CD8-positive, alpha-beta memory T cell (primary cell): ENCODE measurements at regions not wholly inside any gene's neighbourhood (a gene's known extent, or its start where the extent isn't known, plus 50 kb on each side); places are given as distances from the start of the nearest gene placed in this dataset.
"Not testable (repeated sequence)": the region's sequence is repeated elsewhere in the genome, so short reads cannot be mapped to it uniquely, and the experiment has no call there.

ENCODE experiments used
- CTCF ChIA-PET: fragments of 350-600 bp; sonication (Branson Sonifier 250); formaldehyde crosslinking; loops from one replicate; lab custom pipeline; 2021; ENCODE audit warnings: antibody characterized with exemption; lab: Charles Lee
- POLR2A ChIA-PET: fragments of 350-600 bp; sonication (Branson Sonifier 250); formaldehyde crosslinking; loops from one replicate; lab custom pipeline; 2021; ENCODE audit warnings: antibody characterized with exemption; lab: Charles Lee
- DNase-seq, 5 donors: peaks; one replicate each; pipeline versions ENCODE4 v3.0.0 to v3.0.0-alpha.2; 2020 to 2022; ENCODE audit warnings: mixed read lengths in 1 of 5
- H3K27ac ChIP-seq: one replicate; pipeline ENCODE4 v1.7.0; 2013; ENCODE audit warnings: low read depth, mild to moderate bottlenecking, low read length, moderate library complexity
- H3K27me3 ChIP-seq: 2 replicates; pipeline ENCODE4 v1.7.0; 2013; ENCODE audit warnings: low read length, mild to moderate bottlenecking; ENCODE audit not compliant: insufficient read depth, poor library complexity, severe bottlenecking
- H3K36me3 ChIP-seq: 2 replicates; pipeline ENCODE4 v1.7.0; 2013; ENCODE audit warnings: mild to moderate bottlenecking, low read length, moderate library complexity; ENCODE audit not compliant: insufficient read depth
- H3K4me1 ChIP-seq: 2 replicates; pipeline ENCODE4 v1.7.0; 2013; ENCODE audit warnings: mild to moderate bottlenecking, low read length, moderate library complexity; ENCODE audit not compliant: insufficient read depth
- H3K4me3 ChIP-seq: 2 replicates; pipeline ENCODE4 v1.7.0; 2013; ENCODE audit warnings: mild to moderate bottlenecking, low read length
- H3K9me3 ChIP-seq: 2 replicates; pipeline ENCODE4 v1.7.0; 2013; ENCODE audit warnings: mild to moderate bottlenecking, low read length
- H3K27ac Mint-ChIP-seq, 8 donors: one replicate each; pipeline ENCODE4 v1.8.0; 2020 to 2021; ENCODE audit warnings: mixed read lengths in 8 of 8, mild to moderate bottlenecking in 6 of 8, inconsistent platforms in 3 of 8, moderate library complexity in 3 of 8
- H3K27me3 Mint-ChIP-seq, 2 donors: one replicate each; pipeline ENCODE4 v1.8.0; 2020 to 2021; ENCODE audit warnings: mixed read lengths in 2 of 2, mild to moderate bottlenecking in 1 of 2, moderate library complexity in 1 of 2
- H3K36me3 Mint-ChIP-seq, 3 donors: one replicate each; pipeline ENCODE4 v1.8.0; 2020 to 2021; ENCODE audit warnings: mixed read lengths in 3 of 3, inconsistent platforms in 1 of 3, mild to moderate bottlenecking in 1 of 3
- H3K4me1 Mint-ChIP-seq, 3 donors: one replicate each; pipeline ENCODE4 v1.8.0; 2020 to 2021; ENCODE audit warnings: mixed read lengths in 3 of 3, inconsistent platforms in 1 of 3, mild to moderate bottlenecking in 1 of 3
- H3K4me3 Mint-ChIP-seq, 7 donors: one replicate each; pipeline ENCODE4 v1.8.0; 2020 to 2021; ENCODE audit warnings: mixed read lengths in 7 of 7, mild to moderate bottlenecking in 6 of 7, moderate library complexity in 4 of 7, inconsistent platforms in 2 of 7
- H3K9me3 Mint-ChIP-seq, 5 donors: one replicate each; pipeline ENCODE4 v1.8.0; 2020 to 2022; ENCODE audit warnings: mixed read lengths in 5 of 5, mild to moderate bottlenecking in 3 of 5, moderate library complexity in 2 of 5, inconsistent platforms in 1 of 5

GRCh38 chr4:9537101-9537500 is 92.9 kb downstream of the DEFB131A start:
- H3K36me3 ChIP-seq, POLR2A ChIA-PET, H3K4me1 ChIP-seq, H3K4me3 Mint-ChIP-seq, DNase-seq, H3K4me1 Mint-ChIP-seq, H3K4me3 ChIP-seq, CTCF ChIA-PET, H3K27me3 ChIP-seq, H3K9me3 ChIP-seq, H3K9me3 Mint-ChIP-seq, H3K27ac ChIP-seq, H3K27ac Mint-ChIP-seq, H3K36me3 Mint-ChIP-seq: not testable (repeated sequence)
- H3K27me3 Mint-ChIP-seq = peaks cover 15 to 28% of the 10 kb centered on the region in 2 donors

DNA sequence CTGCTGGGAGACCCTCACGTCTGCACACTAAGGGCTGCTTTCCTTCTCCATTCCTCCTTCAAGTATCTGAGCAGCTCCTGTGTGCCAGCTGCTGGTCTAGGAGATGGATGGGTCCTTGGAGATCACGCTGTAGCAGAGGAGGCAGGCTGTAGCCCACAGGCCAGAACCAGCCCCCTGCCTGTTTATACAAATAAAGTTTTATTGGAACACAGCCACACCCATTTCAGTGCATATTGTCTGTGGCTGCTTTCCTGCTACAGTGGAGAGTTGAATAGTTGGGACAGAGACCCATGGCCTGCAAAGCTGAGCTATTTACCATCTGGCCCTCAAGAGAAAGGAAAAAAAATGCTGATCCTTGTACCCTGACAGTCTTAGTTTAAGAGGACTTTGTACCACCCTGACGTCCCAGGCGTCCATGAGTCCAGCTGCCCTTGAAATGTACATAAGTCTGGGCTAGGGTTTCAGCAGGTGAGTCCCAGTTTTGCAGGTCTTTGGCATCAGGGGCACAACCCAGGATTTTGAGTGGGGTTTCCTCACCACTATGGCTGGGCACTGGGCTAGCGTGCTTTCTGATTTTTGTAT is 95.8 kb downstream of the DEFB131A start:
- CTCF ChIA-PET = not testable (repeated sequence)

DNA sequence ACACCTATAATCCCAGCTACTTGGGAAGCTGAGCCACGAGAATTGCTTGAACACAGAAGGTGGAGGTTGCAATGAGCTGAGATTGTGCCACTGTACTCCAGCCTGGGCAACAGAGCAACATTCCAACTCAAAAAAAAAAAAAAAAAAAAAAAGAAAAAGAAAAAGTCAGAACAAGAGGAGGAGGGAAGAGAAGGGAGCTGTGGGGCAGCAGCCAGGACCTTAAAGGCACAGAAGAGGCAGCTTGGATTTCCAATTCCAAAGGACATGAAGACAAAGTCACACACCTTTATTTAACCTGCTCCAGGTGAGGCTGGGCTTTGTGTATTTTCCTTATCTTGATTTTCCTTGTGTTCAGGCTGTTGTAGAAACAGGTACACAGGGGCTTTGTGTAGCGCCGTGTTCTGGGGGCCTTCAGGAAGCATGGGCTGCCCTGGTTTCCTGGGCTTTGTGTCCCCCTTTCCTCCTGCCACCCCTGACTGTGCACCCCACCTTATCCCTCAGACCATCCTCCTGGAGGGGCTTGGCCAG is 97.2 kb downstream of the DEFB131A start:
- H3K27ac ChIP-seq, DNase-seq, CTCF ChIA-PET, H3K9me3 ChIP-seq, POLR2A ChIA-PET, H3K4me3 ChIP-seq, H3K9me3 Mint-ChIP-seq, H3K27ac Mint-ChIP-seq, H3K4me1 Mint-ChIP-seq, H3K4me3 Mint-ChIP-seq, H3K36me3 Mint-ChIP-seq, H3K4me1 ChIP-seq, H3K36me3 ChIP-seq, H3K27me3 ChIP-seq: not testable (repeated sequence)
- peaks cover 10 to 12% of the 10 kb centered on the region in 2 donors for H3K27me3 Mint-ChIP-seq

More for the DNA sequence above, 95.8 kb downstream of the DEFB131A start:
- H3K4me1 Mint-ChIP-seq, DNase-seq, H3K27ac ChIP-seq, H3K9me3 Mint-ChIP-seq, POLR2A ChIA-PET, H3K4me3 ChIP-seq, H3K36me3 ChIP-seq, H3K4me1 ChIP-seq, H3K9me3 ChIP-seq, H3K36me3 Mint-ChIP-seq, H3K4me3 Mint-ChIP-seq, H3K27me3 ChIP-seq, H3K27ac Mint-ChIP-seq: not testable (repeated sequence)
- peaks cover 10 to 12% of the 10 kb centered on the region in 2 donors for H3K27me3 Mint-ChIP-seq

DNA sequence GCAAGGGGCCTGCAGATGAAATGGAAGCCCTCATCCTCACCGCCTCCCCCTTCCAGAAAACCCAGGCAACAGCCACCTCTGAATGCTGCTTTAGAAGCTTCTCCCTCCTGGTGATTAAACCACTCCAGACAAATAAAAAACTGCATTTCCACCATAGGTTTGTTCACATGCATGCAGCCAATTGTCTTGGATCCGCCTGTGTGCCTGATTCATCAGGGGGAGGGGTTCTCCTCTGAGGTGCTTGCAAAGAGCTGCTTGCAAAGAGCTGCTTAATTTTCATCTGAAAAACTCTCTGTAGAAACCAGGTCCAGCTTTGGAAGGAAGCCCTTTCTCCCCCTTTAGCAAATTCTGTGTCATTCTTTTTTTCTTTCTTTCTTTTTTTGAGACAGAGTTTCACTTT is 100.6 kb downstream of the DEFB131A start:
- H3K27me3 Mint-ChIP-seq = peaks cover 10 to 14% of the 10 kb centered on the region in 2 donors
- H3K36me3 Mint-ChIP-seq, POLR2A ChIA-PET, H3K27ac Mint-ChIP-seq, H3K27ac ChIP-seq, H3K4me1 Mint-ChIP-seq, H3K4me1 ChIP-seq, H3K9me3 ChIP-seq, DNase-seq, H3K27me3 ChIP-seq, CTCF ChIA-PET, H3K4me3 ChIP-seq, H3K4me3 Mint-ChIP-seq, H3K9me3 Mint-ChIP-seq, H3K36me3 ChIP-seq: not testable (repeated sequence)

DNA sequence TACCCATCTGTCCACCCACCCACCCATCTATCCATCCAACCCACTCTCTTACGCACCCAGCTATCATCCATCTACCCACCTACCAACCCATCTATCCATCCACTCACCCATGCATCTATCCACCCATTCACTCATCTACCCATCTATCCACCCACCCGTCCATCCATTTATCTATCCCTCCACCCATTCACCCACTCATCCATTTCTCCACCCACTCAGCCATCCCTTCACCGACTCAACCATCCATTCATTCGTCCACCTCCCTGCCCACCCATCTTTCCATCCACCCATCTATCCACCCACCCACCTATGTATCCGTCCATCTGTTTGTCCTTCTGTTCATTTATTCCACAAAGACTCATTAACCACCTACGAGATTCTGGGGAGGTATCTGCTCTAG is 103.3 kb downstream of the DEFB131A start:
- not testable (repeated sequence) for H3K36me3 Mint-ChIP-seq

GRCh38 chr4:9556076-9556475 is 111.9 kb downstream of the DEFB131A start:
- H3K27ac Mint-ChIP-seq, POLR2A ChIA-PET, H3K4me1 Mint-ChIP-seq, H3K36me3 ChIP-seq, H3K36me3 Mint-ChIP-seq, H3K4me3 ChIP-seq, H3K27me3 ChIP-seq, H3K9me3 Mint-ChIP-seq, H3K4me1 ChIP-seq, H3K4me3 Mint-ChIP-seq, H3K27ac ChIP-seq, DNase-seq, H3K9me3 ChIP-seq, CTCF ChIA-PET: not testable (repeated sequence)
- peaks cover 1 to 19% of the 10 kb centered on the region in 2 donors for H3K27me3 Mint-ChIP-seq

More for the DNA sequence above, 103.3 kb downstream of the DEFB131A start:
- H3K9me3 ChIP-seq, POLR2A ChIA-PET, H3K27ac Mint-ChIP-seq, H3K36me3 ChIP-seq, H3K4me1 ChIP-seq, H3K27me3 ChIP-seq, H3K4me3 ChIP-seq, H3K27ac ChIP-seq, H3K9me3 Mint-ChIP-seq, CTCF ChIA-PET, H3K4me3 Mint-ChIP-seq, H3K4me1 Mint-ChIP-seq, DNase-seq: not testable (repeated sequence)
- H3K27me3 Mint-ChIP-seq = peaks cover 5 to 21% of the 10 kb centered on the region in 2 donors

DNA sequence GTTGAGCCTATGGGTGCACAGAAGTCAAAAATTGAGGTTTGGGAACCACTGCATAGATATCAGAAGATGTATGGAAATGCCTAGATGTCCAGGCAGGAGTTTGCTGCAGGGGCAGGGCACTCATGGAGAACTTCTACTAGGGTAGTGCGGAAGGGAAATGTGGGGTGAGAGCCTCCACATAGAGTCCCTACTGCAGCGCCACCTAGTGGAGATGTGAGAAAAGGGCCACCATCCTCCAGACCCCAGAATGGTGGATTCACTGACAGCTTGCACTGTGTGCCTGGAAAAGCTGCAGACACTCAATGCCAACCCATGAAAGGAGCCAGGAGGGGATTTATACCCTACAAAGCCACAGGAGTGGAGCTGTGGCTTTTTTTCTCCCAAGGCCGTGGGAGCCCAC is 133.7 kb downstream of the DEFB131A start:
- Mint-ChIP-seq H3K36me3 (peaks cover 0 to 10% (median 0%) of the 10 kb centered on the region in 3 donors), H3K9me3 (peaks cover 24 to 52% (median 43%) of the 10 kb centered on the region in 5 donors)
- H3K9me3 ChIP-seq, H3K27ac Mint-ChIP-seq, H3K4me3 ChIP-seq, CTCF ChIA-PET, H3K27ac ChIP-seq, POLR2A ChIA-PET, H3K27me3 Mint-ChIP-seq, H3K36me3 ChIP-seq, H3K4me1 ChIP-seq, H3K27me3 ChIP-seq, H3K4me3 Mint-ChIP-seq, DNase-seq, H3K4me1 Mint-ChIP-seq: not testable (repeated sequence)

- H3K36me3 Mint-ChIP-seq, H3K27me3 ChIP-seq, POLR2A ChIA-PET, H3K9me3 ChIP-seq, H3K36me3 ChIP-seq, H3K27ac ChIP-seq, H3K4me3 Mint-ChIP-seq, H3K4me1 Mint-ChIP-seq, CTCF ChIA-PET, H3K27ac Mint-ChIP-seq, H3K4me1 ChIP-seq, H3K4me3 ChIP-seq, DNase-seq: not testable (repeated sequence)
- Mint-ChIP-seq H3K9me3 (peaks cover 11 to 35% (median 21%) of the 10 kb centered on the region in 5 donors), H3K27me3 (peaks cover 9 to 13% of the 10 kb centered on the region in 2 donors)
These were observed 138.7 kb downstream of the DEFB131A start for GRCh38 chr4:9582880-9583279.
